Activated CD8-positive, alpha-beta T cell treated with anti-CD3 and anti-CD28 coated beads for 36 hours (primary cell): ENCODE measurements at regions not wholly inside any gene's neighbourhood (a gene's known extent, or its start where the extent isn't known, plus 50 kb on each side); places are given as distances from the start of the nearest gene placed in this dataset.

Experiments used
- ATAC-seq: fragments of 200-7000 bp; cut with Tn5 transposase; one replicate; pipeline ENCODE4 v1.10.0; 2021; ENCODE audit warnings: mild to moderate bottlenecking, moderate library complexity
- CTCF ChIA-PET: fragments of 350-600 bp; sonication (Branson Sonifier 250); formaldehyde crosslinking; loops from one replicate; lab custom pipeline; 2021; ENCODE audit warnings: antibody characterized with exemption; lab: Charles Lee
- POLR2A ChIA-PET: fragments of 350-600 bp; sonication (Branson Sonifier 250); formaldehyde crosslinking; loops from one replicate; lab custom pipeline; 2021; ENCODE audit warnings: antibody characterized with exemption; lab: Charles Lee
- DNase-seq: peaks from one replicate; pipeline ENCODE4 v3.0.0-alpha.2; 2020
- H3K27ac Mint-ChIP-seq: one replicate; pipeline ENCODE4 v1.8.0; 2021; ENCODE audit warnings: mild to moderate bottlenecking, mixed read lengths
- H3K27me3 Mint-ChIP-seq: one replicate; pipeline ENCODE4 v1.8.0; 2021; ENCODE audit warnings: mixed read lengths
- H3K36me3 Mint-ChIP-seq: one replicate; pipeline ENCODE4 v1.8.0; 2021; ENCODE audit warnings: low read depth, mixed read lengths
- H3K4me1 Mint-ChIP-seq: one replicate; pipeline ENCODE4 v1.8.0; 2021; ENCODE audit warnings: low read depth, mixed read lengths
- H3K4me3 Mint-ChIP-seq: one replicate; pipeline ENCODE4 v1.8.0; 2021; ENCODE audit warnings: mild to moderate bottlenecking, moderate library complexity, mixed read lengths
- H3K9me3 Mint-ChIP-seq: one replicate; pipeline ENCODE4 v1.8.0; 2021; ENCODE audit warnings: mixed read lengths
- intact Hi-C: fragments of 100-400 bp; cut with micrococcal nuclease; formaldehyde crosslinking; loops from one replicate; pipeline ENCODE4 v1.10.0; 2022
- TF ChIP-seq, protein P1 (sequence below): fragments of 200-600 bp; IDR thresholded peaks from one replicate; pipeline ENCODE4 v1.8.0; 2022; ENCODE audit warnings: antibody characterized with exemption, mild to moderate bottlenecking

DNA sequence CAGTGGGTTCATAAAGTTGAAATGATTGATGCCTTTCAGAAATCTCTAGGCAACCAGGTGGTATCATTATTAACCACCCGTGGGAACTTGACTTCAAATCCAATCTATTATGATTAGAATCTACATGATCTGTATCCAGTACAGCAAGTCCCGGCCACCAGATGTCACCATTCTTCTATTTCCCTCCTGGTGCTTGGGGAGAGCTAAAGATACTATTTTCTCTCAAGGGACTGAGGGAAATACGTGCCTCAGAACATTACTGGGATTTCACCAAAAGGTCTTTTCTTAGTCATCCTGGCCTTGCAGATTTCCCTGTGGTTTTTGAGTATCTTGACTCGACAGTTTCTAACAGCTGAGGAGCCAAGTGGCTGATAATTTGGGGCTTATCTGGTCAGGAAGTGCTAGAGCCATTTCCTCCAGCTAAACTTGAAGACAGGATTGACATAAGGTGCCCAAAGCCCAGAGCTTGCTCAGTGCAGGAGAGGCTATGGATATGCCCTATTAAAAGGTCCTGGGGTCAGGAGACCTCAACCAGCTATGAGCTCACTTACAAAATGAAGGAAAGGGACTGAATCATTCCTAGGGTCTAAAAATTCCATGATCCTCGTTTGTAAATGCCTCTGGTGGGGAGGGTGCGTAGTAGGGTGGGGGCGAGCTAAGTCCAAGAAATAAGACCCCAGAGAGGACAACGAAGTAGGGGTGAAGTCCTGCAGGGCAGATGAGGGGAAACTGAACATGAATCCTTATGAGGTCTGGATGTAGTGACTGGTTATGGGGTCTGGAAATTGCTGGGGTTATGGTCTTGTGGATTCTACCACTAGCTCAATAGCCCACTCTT lies 135.4 kb upstream of the MGAT5 start:
- H3K4me3 Mint-ChIP-seq, result peak overlapping the region; percentile 94
- intact Hi-C loops, result loop anchor here (2.0 to 5.0 kb wide), 4 partner anchors 50 to 294 kb away; no protein-coding TSS in a partner anchor
- H3K4me1 Mint-ChIP-seq, result peaks cover 32% of the 10 kb centered on the region
- ChIA-PET POLR2A (interaction anchor here (0.7 to 2.1 kb wide), 10 partner anchors 56 to 294 kb away, joined by 3 to 15 read pairs (median 4); no protein-coding TSS in a partner anchor), CTCF (interaction anchor here (0.7 to 8.0 kb wide), 65 partner anchors 9 to 799 kb away, joined by 3 to 114 read pairs (median 4); partner anchors contain the start of gene MGAT5)
- H3K27me3 Mint-ChIP-seq, result peaks cover 2% of the 10 kb centered on the region
- TF ChIP-seq, protein P1, sequence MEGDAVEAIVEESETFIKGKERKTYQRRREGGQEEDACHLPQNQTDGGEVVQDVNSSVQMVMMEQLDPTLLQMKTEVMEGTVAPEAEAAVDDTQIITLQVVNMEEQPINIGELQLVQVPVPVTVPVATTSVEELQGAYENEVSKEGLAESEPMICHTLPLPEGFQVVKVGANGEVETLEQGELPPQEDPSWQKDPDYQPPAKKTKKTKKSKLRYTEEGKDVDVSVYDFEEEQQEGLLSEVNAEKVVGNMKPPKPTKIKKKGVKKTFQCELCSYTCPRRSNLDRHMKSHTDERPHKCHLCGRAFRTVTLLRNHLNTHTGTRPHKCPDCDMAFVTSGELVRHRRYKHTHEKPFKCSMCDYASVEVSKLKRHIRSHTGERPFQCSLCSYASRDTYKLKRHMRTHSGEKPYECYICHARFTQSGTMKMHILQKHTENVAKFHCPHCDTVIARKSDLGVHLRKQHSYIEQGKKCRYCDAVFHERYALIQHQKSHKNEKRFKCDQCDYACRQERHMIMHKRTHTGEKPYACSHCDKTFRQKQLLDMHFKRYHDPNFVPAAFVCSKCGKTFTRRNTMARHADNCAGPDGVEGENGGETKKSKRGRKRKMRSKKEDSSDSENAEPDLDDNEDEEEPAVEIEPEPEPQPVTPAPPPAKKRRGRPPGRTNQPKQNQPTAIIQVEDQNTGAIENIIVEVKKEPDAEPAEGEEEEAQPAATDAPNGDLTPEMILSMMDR, result peak; percentile 75
- no peaks in the 10 kb centered on the region for H3K36me3 Mint-ChIP-seq
- H3K9me3 Mint-ChIP-seq, result no peaks in the 10 kb centered on the region
- no peak overlapping the region for H3K27ac Mint-ChIP-seq
- DNase-seq (peak; percentile 97), ATAC-seq (peak; percentile 61)

DNA sequence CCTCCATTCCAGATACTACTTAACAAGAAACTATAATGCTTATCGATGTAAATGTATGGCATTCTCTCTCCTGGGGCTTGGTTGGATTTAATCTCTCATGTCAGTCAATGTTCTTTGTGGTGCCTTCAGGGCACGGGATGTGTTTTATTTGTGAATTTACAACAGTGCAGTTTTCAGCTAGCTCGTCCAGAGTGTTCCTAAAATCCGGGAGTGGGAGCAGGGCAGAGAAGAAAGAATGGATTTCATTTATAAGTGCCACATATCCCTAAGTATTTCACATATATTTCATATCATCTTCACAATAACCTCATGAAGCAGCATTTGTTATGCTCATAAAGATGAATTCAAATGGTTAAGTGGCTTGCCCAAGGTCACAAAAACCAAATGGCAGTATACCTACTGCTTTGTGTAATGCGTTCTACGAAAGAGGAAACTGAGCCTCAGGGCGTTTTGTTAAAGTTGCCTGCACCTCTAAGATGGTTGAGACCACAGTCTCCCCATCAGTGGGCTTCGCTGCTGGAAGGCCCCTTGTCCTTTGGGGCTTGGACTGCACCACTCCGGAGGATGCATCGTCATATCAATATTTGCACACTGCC lies 134.7 kb upstream of the MGAT5 start:
- Mint-ChIP-seq H3K9me3 (no peaks in the 10 kb centered on the region), H3K27me3 (peaks cover 2% of the 10 kb centered on the region), H3K4me1 (peaks cover 39% of the 10 kb centered on the region), H3K27ac (peak overlapping the region; percentile 97), H3K4me3 (peak overlapping the region; percentile 94), H3K36me3 (no peaks in the 10 kb centered on the region)
- ATAC-seq (peak; percentile 14), DNase-seq (no peak)
- intact Hi-C loops, result loop anchor here (2.0 to 5.0 kb wide), 4 partner anchors 50 to 294 kb away; no protein-coding TSS in a partner anchor
- TF ChIP-seq, protein P1, result no peak
- CTCF ChIA-PET, result interaction anchor here (0.7 to 8.0 kb wide), 59 partner anchors 9 to 335 kb away, joined by 3 to 114 read pairs (median 4); partner anchors contain the start of gene MGAT5
- POLR2A ChIA-PET, result interaction anchor here (0.7 to 3.9 kb wide), 11 partner anchors 88 to 293 kb away, joined by 3 to 28 read pairs (median 5); no protein-coding TSS in a partner anchor

DNA sequence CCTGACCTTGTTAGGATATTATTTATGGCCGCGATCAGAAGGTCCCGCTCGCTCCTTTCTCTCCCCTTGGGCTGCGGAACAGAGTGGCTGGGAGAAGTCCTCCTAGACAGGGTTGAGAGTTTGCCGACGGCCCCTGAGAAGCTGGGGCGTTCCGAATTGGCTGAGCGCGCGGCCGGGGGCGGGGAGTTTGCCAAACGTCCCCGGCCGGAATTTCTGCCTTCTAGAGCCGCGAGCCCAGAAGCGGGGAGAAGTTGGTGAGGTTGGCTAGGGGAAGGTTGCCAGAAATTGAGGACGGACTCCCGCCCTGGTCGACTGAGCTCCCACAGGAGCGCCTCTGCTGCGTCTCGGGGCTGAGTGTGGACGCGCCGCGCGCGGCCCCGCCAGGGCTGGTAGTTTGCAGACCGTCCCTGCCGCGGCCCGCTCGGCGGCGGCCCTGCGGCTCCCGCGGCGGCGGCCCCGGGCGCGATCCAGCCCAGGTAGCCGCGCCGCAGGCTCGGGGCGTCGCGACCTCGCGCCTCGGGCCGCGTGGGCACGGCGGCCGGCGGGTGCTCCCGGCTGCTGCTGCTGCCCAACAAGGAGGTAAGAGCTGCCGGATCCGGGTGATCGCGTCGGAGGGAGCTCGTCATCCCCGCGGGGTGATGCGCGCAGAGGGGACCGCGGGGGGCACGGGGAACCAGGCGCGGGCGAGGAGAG lies 134.0 kb upstream of the MGAT5 start:
- peak overlapping the region; percentile 97 for H3K27ac Mint-ChIP-seq
- H3K9me3 Mint-ChIP-seq, result no peaks in the 10 kb centered on the region
- TF ChIP-seq, protein P1, result no peak
- H3K4me1 Mint-ChIP-seq, result peaks cover 45% of the 10 kb centered on the region
- DNase-seq (peak; percentile 87), ATAC-seq (peak; percentile 64)
- POLR2A ChIA-PET, result interaction anchor here (0.6 to 3.9 kb wide), 10 partner anchors 9 to 179 kb away, joined by 3 to 28 read pairs (median 4); no protein-coding TSS in a partner anchor
- no peaks in the 10 kb centered on the region for H3K36me3 Mint-ChIP-seq
- intact Hi-C loops, result loop anchor here (2.0 to 5.0 kb wide), 4 partner anchors 49 to 293 kb away; no protein-coding TSS in a partner anchor
- H3K4me3 Mint-ChIP-seq, result peak overlapping the region; percentile 94
- CTCF ChIA-PET, result interaction anchor here (0.8 to 8.0 kb wide), 17 partner anchors 8 to 331 kb away, joined by 3 to 114 read pairs (median 6); partner anchors contain the start of gene MGAT5
- peaks cover 2% of the 10 kb centered on the region for H3K27me3 Mint-ChIP-seq

DNA sequence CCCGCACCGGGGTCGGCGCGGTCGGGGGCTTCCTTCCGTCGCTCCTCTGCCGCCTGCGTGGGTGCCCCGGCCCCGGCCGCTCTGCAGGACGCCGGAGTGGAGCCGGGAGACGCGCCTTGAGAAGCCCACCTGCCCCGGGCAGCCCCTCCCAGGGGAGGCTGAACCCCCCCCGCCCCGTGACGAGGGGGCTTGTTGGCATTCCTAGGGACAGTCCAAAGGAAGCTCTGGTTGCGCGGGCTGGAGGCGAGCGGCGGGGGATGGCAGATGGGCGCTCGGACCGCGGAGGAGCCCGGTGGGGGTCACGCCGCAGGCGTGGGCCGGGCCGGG lies 133.5 kb upstream of the MGAT5 start:
- Mint-ChIP-seq H3K36me3 (no peaks in the 10 kb centered on the region), H3K4me3 (peak overlapping the region; percentile 94), H3K27me3 (peaks cover 2% of the 10 kb centered on the region), H3K4me1 (peaks cover 50% of the 10 kb centered on the region), H3K9me3 (no peaks in the 10 kb centered on the region), H3K27ac (no peak overlapping the region)
- TF ChIP-seq, protein P1, result no peak
- intact Hi-C loops, result no loop called here
- DNase-seq (no peak), ATAC-seq (no peak)
- POLR2A ChIA-PET, result interaction anchor here (0.6 to 3.9 kb wide), 10 partner anchors 8 to 179 kb away, joined by 3 to 28 read pairs (median 4); no protein-coding TSS in a partner anchor
- CTCF ChIA-PET, result interaction anchor here (0.8 to 8.0 kb wide), 13 partner anchors 8 to 331 kb away, joined by 3 to 114 read pairs (median 26); partner anchors contain the start of gene MGAT5
